PC-9 (cell line): ENCODE measurements at regions not wholly inside any gene's neighbourhood (a gene's known extent, or its start where the extent isn't known, plus 50 kb on each side); places are given as distances from the start of the nearest gene placed in this dataset.

Experiments
- EZH2 ChIP-seq: fragments of 200-600 bp; sonication (generic); IDR thresholded peaks from 2 replicates; pipeline ENCODE4 v1.8.0; 2017; ENCODE audit warnings: antibody characterized with exemption, low read depth
- TF ChIP-seq, protein P1 (sequence below): fragments of 200-600 bp; sonication (generic); conservative IDR thresholded peaks from 2 replicates; pipeline ENCODE4 v1.6.1; 2017; ENCODE audit warnings: mixed run types, antibody characterized with exemption, mild to moderate bottlenecking, moderate library complexity

DNA sequence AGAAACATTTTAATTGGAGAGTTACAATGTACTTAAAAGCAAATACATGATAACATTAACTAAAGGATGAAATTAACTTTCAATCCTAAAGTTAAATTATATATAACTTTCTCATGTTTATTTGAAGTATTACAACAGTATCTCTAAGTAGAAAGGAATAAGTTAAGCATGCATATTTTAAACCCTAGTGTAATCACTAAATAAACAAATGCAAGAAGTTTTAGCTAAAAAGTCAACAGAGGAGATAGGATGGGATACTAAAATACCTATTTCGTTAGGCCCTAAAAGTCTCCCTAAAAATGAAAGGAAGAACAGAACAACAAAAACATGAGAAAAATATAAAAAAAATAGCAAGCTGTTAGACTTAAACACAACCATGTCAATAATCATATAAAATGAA is 361.3 kb upstream of the THBS1 start:
- TF ChIP-seq EZH2: no peak
- TF ChIP-seq, protein P1, sequence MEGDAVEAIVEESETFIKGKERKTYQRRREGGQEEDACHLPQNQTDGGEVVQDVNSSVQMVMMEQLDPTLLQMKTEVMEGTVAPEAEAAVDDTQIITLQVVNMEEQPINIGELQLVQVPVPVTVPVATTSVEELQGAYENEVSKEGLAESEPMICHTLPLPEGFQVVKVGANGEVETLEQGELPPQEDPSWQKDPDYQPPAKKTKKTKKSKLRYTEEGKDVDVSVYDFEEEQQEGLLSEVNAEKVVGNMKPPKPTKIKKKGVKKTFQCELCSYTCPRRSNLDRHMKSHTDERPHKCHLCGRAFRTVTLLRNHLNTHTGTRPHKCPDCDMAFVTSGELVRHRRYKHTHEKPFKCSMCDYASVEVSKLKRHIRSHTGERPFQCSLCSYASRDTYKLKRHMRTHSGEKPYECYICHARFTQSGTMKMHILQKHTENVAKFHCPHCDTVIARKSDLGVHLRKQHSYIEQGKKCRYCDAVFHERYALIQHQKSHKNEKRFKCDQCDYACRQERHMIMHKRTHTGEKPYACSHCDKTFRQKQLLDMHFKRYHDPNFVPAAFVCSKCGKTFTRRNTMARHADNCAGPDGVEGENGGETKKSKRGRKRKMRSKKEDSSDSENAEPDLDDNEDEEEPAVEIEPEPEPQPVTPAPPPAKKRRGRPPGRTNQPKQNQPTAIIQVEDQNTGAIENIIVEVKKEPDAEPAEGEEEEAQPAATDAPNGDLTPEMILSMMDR: no peak
